IMR-90 (cell line): ENCODE measurements at regions not wholly inside any gene's neighbourhood (a gene's known extent, or its start where the extent isn't known, plus 50 kb on each side); places are given as distances from the start of the nearest gene placed in this dataset.

Experiments
- ATAC-seq: fragments of 200-7000 bp; cut with Tn5 transposase; 2 replicates; pipeline ENCODE4 v1.9.1; 2020; ENCODE audit warnings: low read depth, mild to moderate bottlenecking, moderate library complexity
- BruUV-seq: library from RNA; stranded (reverse); fragments of 400-500 nt; replicated peaks from 2 replicates; lab custom pipeline; 2021; lab: Mats Ljungman, UMichigan
- CTCF ChIA-PET: fragments of 300-600 bp; formaldehyde crosslinking; extraction: SDS; loops from one replicate; lab custom pipeline; 2021; ENCODE audit warnings: antibody characterized with exemption; lab: Yijun Ruan, JAX
- POLR2A ChIA-PET: fragments of 300-600 bp; sonication (Branson Sonifier 250); formaldehyde crosslinking; loops from one replicate; lab custom pipeline; 2022; ENCODE audit warnings: antibody characterized with exemption; ENCODE audit not compliant: unreplicated experiment; lab: Charles Lee
- DNase-seq: peaks from one replicate; pipeline ENCODE4 v3.0.0; 2013
- H2AFZ ChIP-seq: replicated peaks from 2 replicates; pipeline ENCODE3; 2013; ENCODE audit warnings: low read length, mild to moderate bottlenecking; ENCODE audit not compliant: poor library complexity
- H2AK5ac ChIP-seq: 2 replicates; pipeline ENCODE4 v1.6.1; 2013; ENCODE audit warnings: low read depth, low read length, inconsistent platforms
- H2AK9ac ChIP-seq: replicated peaks from 2 replicates; pipeline ENCODE3; 2013; ENCODE audit warnings: mild to moderate bottlenecking, low read depth, low read length, moderate library complexity; ENCODE audit not compliant: poor library complexity
- H2BK120ac ChIP-seq: 2 replicates; pipeline ENCODE4 v1.6.1; 2013; ENCODE audit warnings: low read depth, low read length, inconsistent platforms
- H2BK15ac ChIP-seq: 3 replicates; pipeline ENCODE4 v1.6.1; 2013; ENCODE audit warnings: low read depth, low read length, inconsistent platforms
- H2BK20ac ChIP-seq: 2 replicates; pipeline ENCODE4 v1.6.1; 2013; ENCODE audit warnings: low read depth, mild to moderate bottlenecking, inconsistent platforms, low read length, moderate library complexity
- H2BK5ac ChIP-seq: 2 replicates; pipeline ENCODE4 v1.6.1; 2013; ENCODE audit warnings: mild to moderate bottlenecking, low read depth, low read length, inconsistent platforms; ENCODE audit not compliant: poor library complexity, severe bottlenecking
- H3K14ac ChIP-seq: replicated peaks from 2 replicates; pipeline ENCODE4 v1.6.1; 2013; ENCODE audit warnings: low read depth, low read length, inconsistent platforms
- H3K18ac ChIP-seq: 2 replicates; pipeline ENCODE4 v1.6.1; 2013; ENCODE audit warnings: low read depth, low read length, control low read depth
- H3K23ac ChIP-seq: 2 replicates; pipeline ENCODE4 v1.6.1; 2013; ENCODE audit warnings: low read depth, low read length, inconsistent platforms
- H3K27ac ChIP-seq: 2 replicates; pipeline ENCODE4 v1.5.1; 2013; ENCODE audit warnings: mild to moderate bottlenecking, control low read depth, low read length; ENCODE audit not compliant: insufficient read depth
- H3K27me3 ChIP-seq: 2 replicates; pipeline ENCODE4 v1.6.1; 2013; ENCODE audit warnings: low read length; ENCODE audit not compliant: control insufficient read depth, insufficient read depth
- H3K36me3 ChIP-seq: 2 replicates; pipeline ENCODE4 v1.6.1; 2013; ENCODE audit warnings: low read length, mixed read lengths; ENCODE audit not compliant: control insufficient read depth, insufficient read depth
- H3K4ac ChIP-seq: 2 replicates; pipeline ENCODE4 v1.6.1; 2013; ENCODE audit warnings: low read depth, low read length, inconsistent platforms
- H3K4me1 ChIP-seq: 2 replicates; pipeline ENCODE4 v1.6.1; 2013; ENCODE audit warnings: low read length, mixed read lengths; ENCODE audit not compliant: control insufficient read depth, insufficient read depth
- H3K4me2 ChIP-seq: 2 replicates; pipeline ENCODE4 v1.6.1; 2013; ENCODE audit warnings: low read depth, mild to moderate bottlenecking, control low read depth, low read length, moderate library complexity
- H3K4me3 ChIP-seq: 2 replicates; pipeline ENCODE4 v1.5.1; 2013; ENCODE audit warnings: low read depth, mild to moderate bottlenecking, control low read depth, low read length, moderate library complexity; ENCODE audit not compliant: insufficient read depth
- H3K56ac ChIP-seq: 2 replicates; pipeline ENCODE4 v1.6.1; 2013; ENCODE audit warnings: low read length, inconsistent platforms; ENCODE audit not compliant: insufficient read depth; ENCODE audit errors: extremely low read depth
- H3K79me1 ChIP-seq, 2 experiments: 2 replicates each; pipeline ENCODE4 v1.6.1; 2013; ENCODE audit warnings: low read length in 2 of 2, inconsistent platforms in 1 of 2, low read depth in 1 of 2
- H3K9ac ChIP-seq: 2 replicates; pipeline ENCODE4 v1.6.1; 2013; ENCODE audit warnings: low read depth, low read length, control low read depth
- H3K9me1 ChIP-seq: 2 replicates; pipeline ENCODE4 v1.6.1; 2013; ENCODE audit warnings: low read length, inconsistent platforms; ENCODE audit not compliant: insufficient read depth
- H3K9me3 ChIP-seq: 2 replicates; pipeline ENCODE4 v1.6.1; 2013; ENCODE audit warnings: low read length; ENCODE audit not compliant: control insufficient read depth, insufficient read depth
- H4K20me1 ChIP-seq: 2 replicates; pipeline ENCODE4 v1.6.1; 2013; ENCODE audit warnings: low read length, inconsistent platforms; ENCODE audit not compliant: insufficient read depth
- H4K5ac ChIP-seq: 2 replicates; pipeline ENCODE4 v1.6.1; 2013; ENCODE audit warnings: mild to moderate bottlenecking, low read depth, low read length, control low read depth
- H4K8ac ChIP-seq, 2 experiments: 2 replicates each; pipeline ENCODE4 v1.6.1; 2013; ENCODE audit warnings: low read depth in 2 of 2, low read length in 2 of 2, control low read depth in 1 of 2, inconsistent platforms in 1 of 2
- H4K91ac ChIP-seq: 2 replicates; pipeline ENCODE4 v1.6.1; 2013; ENCODE audit warnings: low read depth, low read length, inconsistent platforms; ENCODE audit not compliant: insufficient read depth
- CTCF ChIP-seq: conservative IDR thresholded peaks from 2 replicates; pipeline ENCODE4 v1.5.1; 2012; ENCODE audit warnings: mild to moderate bottlenecking, low read depth, low read length, improper control_type of control experiment
- SMC3 ChIP-seq: fragments of 150-350 bp; IDR thresholded peaks from 2 replicates; pipeline ENCODE4 v1.6.1; 2016; ENCODE audit warnings: low read depth, mild to moderate bottlenecking, antibody characterized with exemption, low read length, moderate library complexity
- WGBS, 2 experiments: methylation state at CpG; one replicate each; pipeline versions ENCODE4 v1.1.5 to v1.1.7; 2013; ENCODE audit warnings: missing lambda C conversion rate in 2 of 2; ENCODE audit not compliant: insufficient read length in 1 of 2; ENCODE audit errors: extremely low coverage in 2 of 2; 5-methylcytosine and 5-hydroxymethylcytosine counted together
- dilution Hi-C: fragments of 300-500 bp; cut with HindIII; formaldehyde crosslinking; loops from one replicate; pipeline ENCODE4 v1.14.3; 2018; ENCODE audit warnings: low sequenced_read_pairs; ENCODE audit not compliant: unreplicated experiment
- in situ Hi-C: fragments of 300-500 bp; cut with MboI; formaldehyde crosslinking; loops from 3 replicates; pipeline ENCODE4 v1.14.3; 2019; ENCODE audit warnings: low sequenced_read_pairs, inconsistent platforms, mixed read lengths
- intact Hi-C: fragments of 100-400 bp; cut with micrococcal nuclease; formaldehyde crosslinking; loops from 2 replicates; pipeline ENCODE4 v1.10.0; 2022

- intact Hi-C loops: no loop called here
- Histone ChIP-seq H3K4me2 (no peak overlapping the region), H3K14ac (no peak overlapping the region), H3K4ac (no peak overlapping the region), H3K4me1 (no peaks in the 10 kb centered on the region), H4K5ac (no peak overlapping the region), H3K9ac (no peak overlapping the region), H3K36me3 (no peaks in the 10 kb centered on the region), H3K27me3 (no peaks in the 10 kb centered on the region), H3K4me3 (no peak overlapping the region), H4K8ac (no peak overlapping the region), H2BK15ac (no peak overlapping the region), H2AK9ac (no peak overlapping the region), H3K23ac (no peak overlapping the region), H2BK5ac (no peak overlapping the region), H3K56ac (no peak overlapping the region), H2AFZ (no peak overlapping the region), H2AK5ac (no peak overlapping the region), H2BK120ac (no peak overlapping the region), H3K79me1 (no peaks in the 10 kb centered on the region), H3K18ac (no peak overlapping the region), H3K27ac (no peak overlapping the region), H3K9me1 (no peaks in the 10 kb centered on the region), H4K20me1 (no peaks in the 10 kb centered on the region), H4K91ac (no peak overlapping the region), H3K9me3 (peaks cover 10% of the 10 kb centered on the region; the same call in 1 of the 2 replicates), H2BK20ac (no peak overlapping the region)
- no TSS peak for BruUV-seq
- DNase-seq (no peak), ATAC-seq (no peak)
- ChIA-PET CTCF (no interaction called here), POLR2A (no interaction called here)
- WGBS, 2 experiments: 17% methylated on average over 1 of the region's 3 CpGs; no CpG with 5 or more reads in 1 of the 2 experiments
- in situ Hi-C loops: no loop called here
- TF ChIP-seq CTCF (no peak), SMC3 (no peak)
- dilution Hi-C loops: no loop called here
Observed at GRCh38 chr4:36568575-36568974, 287.2 kb downstream of the DTHD1 start.
